HG03378 (cell line): ENCODE measurements at regions not wholly inside any gene's neighbourhood (a gene's known extent, or its start where the extent isn't known, plus 50 kb on each side); places are given as distances from the start of the nearest gene placed in this dataset.
A peak's percentile ranks its signal among the peaks of the same experiment; 100 is the strongest.

Experiments used
- ATAC-seq: cut with Tn5 transposase; IDR thresholded peaks from one replicate; pipeline ENCODE4 v1.9.1; 2021; ENCODE audit warnings: mild to moderate bottlenecking, moderate library complexity; ENCODE audit not compliant: unreplicated experiment

- ATAC-seq, result no peak
Observed at GRCh38 chr3:25032344-25032743, 395.7 kb upstream of the RARB start.

- peak; percentile 81 for ATAC-seq
Observed at GRCh38 chr3:25033407-25034029, 394.5 kb upstream of the RARB start.

- ATAC-seq, result no peak
Observed at GRCh38 chr3:25035526-25035925, 392.5 kb upstream of the RARB start.

- ATAC-seq, result no peak
Observed at GRCh38 chr3:25036633-25037032, 391.4 kb upstream of the RARB start.

- no peak for ATAC-seq
Observed at GRCh38 chr3:25037049-25037547, 391.0 kb upstream of the RARB start.

- no peak for ATAC-seq
Observed at GRCh38 chr3:25038271-25038670, 389.8 kb upstream of the RARB start.

- ATAC-seq, result no peak
Observed at GRCh38 chr3:25038922-25039321, 389.1 kb upstream of the RARB start.

GRCh38 chr3:25040748-25041147 is 387.3 kb upstream of the RARB start:
- ATAC-seq, result no peak

- ATAC-seq, result no peak
Observed at GRCh38 chr3:25041871-25042584, 386.0 kb upstream of the RARB start.

- no peak for ATAC-seq
Observed at GRCh38 chr3:25043177-25043576, 384.9 kb upstream of the RARB start.

GRCh38 chr3:25043749-25044148 is 384.3 kb upstream of the RARB start:
- ATAC-seq, result no peak

GRCh38 chr3:25044762-25045710 is 383.0 kb upstream of the RARB start:
- no peak for ATAC-seq

- no peak for ATAC-seq
Observed at GRCh38 chr3:25046911-25047771, 380.9 kb upstream of the RARB start.

- no peak for ATAC-seq
Observed at GRCh38 chr3:25049304-25049703, 378.8 kb upstream of the RARB start.

GRCh38 chr3:25053360-25053759 is 374.7 kb upstream of the RARB start:
- no peak for ATAC-seq

- no peak for ATAC-seq
Observed at GRCh38 chr3:25056036-25056755, 371.9 kb upstream of the RARB start.

GRCh38 chr3:25056803-25057351 is 371.2 kb upstream of the RARB start:
- ATAC-seq, result no peak

GRCh38 chr3:25057379-25057778 is 370.7 kb upstream of the RARB start:
- no peak for ATAC-seq

GRCh38 chr3:25064681-25065080 is 363.4 kb upstream of the RARB start:
- ATAC-seq, result no peak

- ATAC-seq, result no peak
Observed at GRCh38 chr3:25069970-25070369, 358.1 kb upstream of the RARB start.
